K562 (cell line): ENCODE measurements at regions not wholly inside any gene's neighbourhood (a gene's known extent, or its start where the extent isn't known, plus 50 kb on each side); places are given as distances from the start of the nearest gene placed in this dataset.

ENCODE experiments used
- CHCHD3 ChIP-seq: fragments of 250-450 bp; sonication (Bioruptor Pico); IDR thresholded peaks from 2 replicates; pipeline ENCODE4 v2.1.2; 2022; ENCODE audit warnings: mild to moderate bottlenecking
- MXI1 ChIP-seq: IDR thresholded peaks from 2 replicates; pipeline ENCODE4 v1.6.1; 2011; ENCODE audit warnings: low read depth, mild to moderate bottlenecking, improper control_type of control experiment, low read length
- NFATC3 ChIP-seq: fragments of 450-650 bp; IDR thresholded peaks from 2 replicates; pipeline ENCODE4 v1.6.1; 2017; ENCODE audit warnings: mild to moderate bottlenecking
- POLR2A ChIP-seq: fragments of 450-650 bp; conservative IDR thresholded peaks from 2 replicates; pipeline ENCODE4 v1.6.1; 2016
- SMAD3 ChIP-seq: fragments of 450-650 bp; formaldehyde crosslinking; conservative IDR thresholded peaks from 2 replicates; pipeline ENCODE4 v1.4.0; 2020; ENCODE audit warnings: mild to moderate bottlenecking
- TAF1 ChIP-seq: IDR thresholded peaks from 2 replicates; pipeline ENCODE4 v1.6.1; 2011; ENCODE audit warnings: mild to moderate bottlenecking, low read length, moderate library complexity; ENCODE audit not compliant: insufficient read depth, control insufficient read depth, severe bottlenecking; ENCODE audit errors: extremely low read depth
- TARDBP ChIP-seq: fragments of 450-650 bp; IDR thresholded peaks from 2 replicates; pipeline ENCODE4 v1.6.1; 2016
- ZNF639 ChIP-seq, 2 experiments: fragments of 200-800 bp in 1 of 2; sonication (Bioruptor generic) in 1 of 2; sonication (generic) in 1 of 2; formaldehyde crosslinking in 1 of 2; IDR thresholded peaks in 1 of 2; conservative IDR thresholded peaks in 1 of 2; 2 replicates each; pipeline versions ENCODE4 v1.5.0 to v1.6.1; 2016 to 2020; ENCODE audit warnings: missing compliant biosample characterization in 1 of 2, missing genetic modification characterization in 1 of 2, missing genetic modification reagents in 1 of 2
- ZNF717 ChIP-seq: fragments of 250-450 bp; sonication (Bioruptor Pico); IDR thresholded peaks from 2 replicates; pipeline ENCODE4 v1.5.0; 2021
- TF ChIP-seq, protein P1 (sequence below): fragments of 450-650 bp; conservative IDR thresholded peaks from 2 replicates; pipeline ENCODE4 v1.6.1; 2016; ENCODE audit warnings: missing genetic modification characterization, low read depth, mild to moderate bottlenecking, missing compliant biosample characterization, moderate library complexity
- TF ChIP-seq, protein P2 (sequence below), 3 experiments: IDR thresholded peaks in 2 of 3; conservative IDR thresholded peaks in 1 of 3; 2 replicates each; pipeline ENCODE4 v1.5.1; 2011 to 2012; ENCODE audit warnings: low read length in 3 of 3, mild to moderate bottlenecking in 3 of 3, control low read depth in 2 of 3, improper control_type of control experiment in 1 of 3, inconsistent platforms in 1 of 3, low read depth in 1 of 3, mixed read lengths in 1 of 3, moderate library complexity in 1 of 3; ENCODE audit not compliant: insufficient read depth in 2 of 3
- TF ChIP-seq, protein P3 (sequence below): fragments of 250-450 bp; sonication (Bioruptor Pico); IDR thresholded peaks from 2 replicates; pipeline ENCODE4 v1.5.0; 2022; ENCODE audit warnings: mild to moderate bottlenecking
- TF ChIP-seq, protein P4 (sequence below), 2 experiments: fragments of 450-650 bp; IDR thresholded peaks; 2 replicates each; pipeline ENCODE4 v1.6.1; 2018; ENCODE audit warnings: mild to moderate bottlenecking in 2 of 2, low read depth in 1 of 2; ENCODE audit not compliant: partially characterized antibody in 2 of 2
- TF ChIP-seq, protein P5 (sequence below): sonication (generic); formaldehyde crosslinking; IDR thresholded peaks from 2 replicates; pipeline ENCODE4 v1.8.1; 2023; ENCODE audit warnings: mild to moderate bottlenecking, missing genetic modification reagents, moderate library complexity

DNA sequence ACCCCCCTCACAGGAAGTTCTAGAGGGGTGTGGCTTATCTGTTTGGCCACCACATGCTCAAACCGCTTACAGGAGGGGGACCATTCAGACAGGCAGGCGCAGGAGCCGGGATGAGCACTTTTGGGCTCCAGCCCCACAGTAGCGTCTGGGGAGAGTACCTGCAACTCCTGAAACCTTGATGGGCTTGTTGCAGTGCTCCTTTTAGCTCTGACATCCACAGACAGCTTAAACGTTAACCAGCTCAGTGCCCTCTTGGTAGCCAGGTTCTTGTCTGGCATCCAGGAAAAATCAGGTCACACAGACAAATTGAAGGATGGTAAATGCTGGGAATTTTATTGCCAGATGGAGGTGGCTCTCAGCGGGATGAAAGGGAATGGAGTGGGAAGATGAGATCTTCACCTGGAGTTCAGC is 326.3 kb downstream of the ETS1 start:
- no peak for TF ChIP-seq CHCHD3
- TF ChIP-seq ZNF717 (CRISPR knock-in tag), result no peak
- no peak for TF ChIP-seq POLR2A
- TF ChIP-seq, protein P1, sequence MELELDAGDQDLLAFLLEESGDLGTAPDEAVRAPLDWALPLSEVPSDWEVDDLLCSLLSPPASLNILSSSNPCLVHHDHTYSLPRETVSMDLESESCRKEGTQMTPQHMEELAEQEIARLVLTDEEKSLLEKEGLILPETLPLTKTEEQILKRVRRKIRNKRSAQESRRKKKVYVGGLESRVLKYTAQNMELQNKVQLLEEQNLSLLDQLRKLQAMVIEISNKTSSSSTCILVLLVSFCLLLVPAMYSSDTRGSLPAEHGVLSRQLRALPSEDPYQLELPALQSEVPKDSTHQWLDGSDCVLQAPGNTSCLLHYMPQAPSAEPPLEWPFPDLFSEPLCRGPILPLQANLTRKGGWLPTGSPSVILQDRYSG (tag), result no peak
- TF ChIP-seq, protein P2, sequence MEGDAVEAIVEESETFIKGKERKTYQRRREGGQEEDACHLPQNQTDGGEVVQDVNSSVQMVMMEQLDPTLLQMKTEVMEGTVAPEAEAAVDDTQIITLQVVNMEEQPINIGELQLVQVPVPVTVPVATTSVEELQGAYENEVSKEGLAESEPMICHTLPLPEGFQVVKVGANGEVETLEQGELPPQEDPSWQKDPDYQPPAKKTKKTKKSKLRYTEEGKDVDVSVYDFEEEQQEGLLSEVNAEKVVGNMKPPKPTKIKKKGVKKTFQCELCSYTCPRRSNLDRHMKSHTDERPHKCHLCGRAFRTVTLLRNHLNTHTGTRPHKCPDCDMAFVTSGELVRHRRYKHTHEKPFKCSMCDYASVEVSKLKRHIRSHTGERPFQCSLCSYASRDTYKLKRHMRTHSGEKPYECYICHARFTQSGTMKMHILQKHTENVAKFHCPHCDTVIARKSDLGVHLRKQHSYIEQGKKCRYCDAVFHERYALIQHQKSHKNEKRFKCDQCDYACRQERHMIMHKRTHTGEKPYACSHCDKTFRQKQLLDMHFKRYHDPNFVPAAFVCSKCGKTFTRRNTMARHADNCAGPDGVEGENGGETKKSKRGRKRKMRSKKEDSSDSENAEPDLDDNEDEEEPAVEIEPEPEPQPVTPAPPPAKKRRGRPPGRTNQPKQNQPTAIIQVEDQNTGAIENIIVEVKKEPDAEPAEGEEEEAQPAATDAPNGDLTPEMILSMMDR (IDR thresholded peaks at IDR 0.05 in 2 of 3, conservative IDR thresholded peaks at IDR 0.05 in 1 of 3; ENCODE audit: insufficient read depth in 2 of 3, low read depth in 1 of 3, low read length in 3 of 3), result no peak
- TF ChIP-seq, protein P3, sequence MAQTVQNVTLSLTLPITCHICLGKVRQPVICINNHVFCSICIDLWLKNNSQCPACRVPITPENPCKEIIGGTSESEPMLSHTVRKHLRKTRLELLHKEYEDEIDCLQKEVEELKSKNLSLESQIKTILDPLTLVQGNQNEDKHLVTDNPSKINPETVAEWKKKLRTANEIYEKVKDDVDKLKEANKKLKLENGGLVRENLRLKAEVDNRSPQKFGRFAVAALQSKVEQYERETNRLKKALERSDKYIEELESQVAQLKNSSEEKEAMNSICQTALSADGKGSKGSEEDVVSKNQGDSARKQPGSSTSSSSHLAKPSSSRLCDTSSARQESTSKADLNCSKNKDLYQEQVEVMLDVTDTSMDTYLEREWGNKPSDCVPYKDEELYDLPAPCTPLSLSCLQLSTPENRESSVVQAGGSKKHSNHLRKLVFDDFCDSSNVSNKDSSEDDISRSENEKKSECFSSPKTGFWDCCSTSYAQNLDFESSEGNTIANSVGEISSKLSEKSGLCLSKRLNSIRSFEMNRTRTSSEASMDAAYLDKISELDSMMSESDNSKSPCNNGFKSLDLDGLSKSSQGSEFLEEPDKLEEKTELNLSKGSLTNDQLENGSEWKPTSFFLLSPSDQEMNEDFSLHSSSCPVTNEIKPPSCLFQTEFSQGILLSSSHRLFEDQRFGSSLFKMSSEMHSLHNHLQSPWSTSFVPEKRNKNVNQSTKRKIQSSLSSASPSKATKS, result no peak
- no peak for TF ChIP-seq SMAD3
- TF ChIP-seq, protein P4, sequence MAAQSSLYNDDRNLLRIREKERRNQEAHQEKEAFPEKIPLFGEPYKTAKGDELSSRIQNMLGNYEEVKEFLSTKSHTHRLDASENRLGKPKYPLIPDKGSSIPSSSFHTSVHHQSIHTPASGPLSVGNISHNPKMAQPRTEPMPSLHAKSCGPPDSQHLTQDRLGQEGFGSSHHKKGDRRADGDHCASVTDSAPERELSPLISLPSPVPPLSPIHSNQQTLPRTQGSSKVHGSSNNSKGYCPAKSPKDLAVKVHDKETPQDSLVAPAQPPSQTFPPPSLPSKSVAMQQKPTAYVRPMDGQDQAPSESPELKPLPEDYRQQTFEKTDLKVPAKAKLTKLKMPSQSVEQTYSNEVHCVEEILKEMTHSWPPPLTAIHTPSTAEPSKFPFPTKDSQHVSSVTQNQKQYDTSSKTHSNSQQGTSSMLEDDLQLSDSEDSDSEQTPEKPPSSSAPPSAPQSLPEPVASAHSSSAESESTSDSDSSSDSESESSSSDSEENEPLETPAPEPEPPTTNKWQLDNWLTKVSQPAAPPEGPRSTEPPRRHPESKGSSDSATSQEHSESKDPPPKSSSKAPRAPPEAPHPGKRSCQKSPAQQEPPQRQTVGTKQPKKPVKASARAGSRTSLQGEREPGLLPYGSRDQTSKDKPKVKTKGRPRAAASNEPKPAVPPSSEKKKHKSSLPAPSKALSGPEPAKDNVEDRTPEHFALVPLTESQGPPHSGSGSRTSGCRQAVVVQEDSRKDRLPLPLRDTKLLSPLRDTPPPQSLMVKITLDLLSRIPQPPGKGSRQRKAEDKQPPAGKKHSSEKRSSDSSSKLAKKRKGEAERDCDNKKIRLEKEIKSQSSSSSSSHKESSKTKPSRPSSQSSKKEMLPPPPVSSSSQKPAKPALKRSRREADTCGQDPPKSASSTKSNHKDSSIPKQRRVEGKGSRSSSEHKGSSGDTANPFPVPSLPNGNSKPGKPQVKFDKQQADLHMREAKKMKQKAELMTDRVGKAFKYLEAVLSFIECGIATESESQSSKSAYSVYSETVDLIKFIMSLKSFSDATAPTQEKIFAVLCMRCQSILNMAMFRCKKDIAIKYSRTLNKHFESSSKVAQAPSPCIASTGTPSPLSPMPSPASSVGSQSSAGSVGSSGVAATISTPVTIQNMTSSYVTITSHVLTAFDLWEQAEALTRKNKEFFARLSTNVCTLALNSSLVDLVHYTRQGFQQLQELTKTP (IDR thresholded peaks at IDR 0.05; ENCODE audit: low read depth in 1 of 2, partially characterized antibody in 2 of 2), result no peak
- no peak for TF ChIP-seq MXI1
- TF ChIP-seq TARDBP, result no peak
- no peak for TF ChIP-seq NFATC3
- TF ChIP-seq, protein P5, sequence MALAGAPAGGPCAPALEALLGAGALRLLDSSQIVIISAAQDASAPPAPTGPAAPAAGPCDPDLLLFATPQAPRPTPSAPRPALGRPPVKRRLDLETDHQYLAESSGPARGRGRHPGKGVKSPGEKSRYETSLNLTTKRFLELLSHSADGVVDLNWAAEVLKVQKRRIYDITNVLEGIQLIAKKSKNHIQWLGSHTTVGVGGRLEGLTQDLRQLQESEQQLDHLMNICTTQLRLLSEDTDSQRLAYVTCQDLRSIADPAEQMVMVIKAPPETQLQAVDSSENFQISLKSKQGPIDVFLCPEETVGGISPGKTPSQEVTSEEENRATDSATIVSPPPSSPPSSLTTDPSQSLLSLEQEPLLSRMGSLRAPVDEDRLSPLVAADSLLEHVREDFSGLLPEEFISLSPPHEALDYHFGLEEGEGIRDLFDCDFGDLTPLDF (CRISPR knock-in tag), result no peak
- no peak for TF ChIP-seq ZNF639 (CRISPR knock-in tag; conservative IDR thresholded peaks at IDR 0.05 in 1 of 2, IDR thresholded peaks at IDR 0.05 in 1 of 2)
- no peak for TF ChIP-seq TAF1
